ENCODE measurements at regions not wholly inside any gene's neighbourhood (a gene's known extent, or its start where the extent isn't known, plus 50 kb on each side); places are given as distances from the start of the nearest gene placed in this dataset.

- no peak for TF ChIP-seq TEAD4 (CRISPR knock-in tag; IDR thresholded peaks at IDR 0.05)
- TF ChIP-seq ZNF396 (CRISPR knock-in tag; IDR thresholded peaks at IDR 0.05; ENCODE audit: borderline replicate concordance) = no peak
- no peak overlapping the region for H3K4me3 Mint-ChIP-seq
- H3K4me1 Mint-ChIP-seq = no peaks in the 10 kb centered on the region
- ATAC-seq (no peak), DNase-seq (ENCODE audit: low spot score) (no peak)
- H3K27me3 Mint-ChIP-seq (ENCODE audit: low read depth) = no peaks in the 10 kb centered on the region
- peaks cover 34% of the 10 kb centered on the region for H3K9me3 Mint-ChIP-seq
- CTCF ChIA-PET = no interaction called here
- POLR2A ChIA-PET = no interaction called here
- no peak overlapping the region for H3K27ac Mint-ChIP-seq
- peaks cover 17% of the 10 kb centered on the region for H3K36me3 Mint-ChIP-seq
Observed at GRCh38 chr12:61487728-61488127, 772.5 kb upstream of the USP15 start.

DNA sequence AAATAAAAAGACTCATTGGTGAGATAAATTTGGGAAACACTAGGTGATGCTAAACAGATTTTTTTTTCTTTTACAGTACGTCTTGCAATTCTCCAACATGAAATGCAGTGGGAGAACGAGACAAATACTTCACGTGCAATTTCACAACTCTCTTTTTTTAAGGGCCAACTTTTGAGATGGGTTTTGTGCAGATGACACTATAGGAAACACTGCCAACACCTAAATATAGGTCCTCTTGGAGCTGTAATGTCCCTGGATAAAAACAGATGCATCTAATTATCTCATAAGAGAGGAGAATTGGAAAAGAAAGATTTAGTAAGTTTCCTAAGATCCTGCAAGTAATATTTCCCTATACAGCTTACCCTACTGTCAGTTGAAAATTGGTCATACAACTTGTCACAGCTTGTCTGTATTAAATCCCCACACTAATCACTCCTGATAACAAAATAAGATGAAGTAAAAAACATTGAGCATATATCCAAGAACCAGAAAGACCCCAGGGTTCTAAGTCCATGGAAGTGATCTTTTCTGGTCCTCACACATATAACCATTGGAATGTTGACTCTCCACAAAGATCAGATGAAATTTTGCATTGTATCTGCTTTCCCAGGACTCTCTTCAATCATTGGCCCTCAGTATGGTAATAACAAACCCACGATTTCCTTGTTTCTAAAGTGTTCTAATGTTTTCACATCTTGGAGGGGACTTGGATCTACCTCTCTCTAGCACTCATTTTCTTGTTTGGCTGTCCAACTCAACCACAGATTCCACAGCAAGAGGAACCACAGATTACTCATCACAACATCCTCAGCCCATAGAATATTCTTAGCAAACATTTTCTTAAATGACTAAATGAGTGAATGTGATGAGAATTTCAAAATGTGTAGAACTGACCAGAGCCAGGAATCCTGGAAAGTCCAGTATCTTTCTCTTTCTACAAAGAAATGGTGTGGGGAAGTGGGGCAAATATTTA, 769.4 kb upstream of the USP15 start:
- ATAC-seq (no peak), DNase-seq (ENCODE audit: low spot score) (no peak)
- Mint-ChIP-seq H3K27me3 (ENCODE audit: low read depth) (no peaks in the 10 kb centered on the region), H3K9me3 (peaks cover 5% of the 10 kb centered on the region), H3K27ac (no peak overlapping the region), H3K4me3 (no peak overlapping the region), H3K4me1 (no peaks in the 10 kb centered on the region), H3K36me3 (no peaks in the 10 kb centered on the region)
- TF ChIP-seq ZNF263 (CRISPR knock-in tag; IDR thresholded peaks at IDR 0.05; ENCODE audit: low read depth) (no peak), FOXJ3 (CRISPR knock-in tag; IDR thresholded peaks at IDR 0.05; ENCODE audit: borderline replicate concordance) (no peak), FOXP1 (CRISPR knock-in tag; IDR thresholded peaks at IDR 0.05; ENCODE audit: borderline replicate concordance) (no peak), NFE2L1 (CRISPR knock-in tag; IDR thresholded peaks at IDR 0.05) (no peak), TEAD4 (CRISPR knock-in tag; IDR thresholded peaks at IDR 0.05) (no peak), ESRRA (CRISPR knock-in tag; IDR thresholded peaks at IDR 0.05; ENCODE audit: borderline replicate concordance) (no peak), ZNF423 (CRISPR knock-in tag; IDR thresholded peaks at IDR 0.05) (no peak), ZNF121 (CRISPR knock-in tag; IDR thresholded peaks at IDR 0.05) (no peak), SOX15 (CRISPR knock-in tag; IDR thresholded peaks at IDR 0.05) (no peak), AFF4 (CRISPR knock-in tag; IDR thresholded peaks at IDR 0.05; ENCODE audit: borderline replicate concordance) (no peak), PRRX2 (CRISPR knock-in tag; IDR thresholded peaks at IDR 0.05) (no peak)
- TF ChIP-seq, protein P1, sequence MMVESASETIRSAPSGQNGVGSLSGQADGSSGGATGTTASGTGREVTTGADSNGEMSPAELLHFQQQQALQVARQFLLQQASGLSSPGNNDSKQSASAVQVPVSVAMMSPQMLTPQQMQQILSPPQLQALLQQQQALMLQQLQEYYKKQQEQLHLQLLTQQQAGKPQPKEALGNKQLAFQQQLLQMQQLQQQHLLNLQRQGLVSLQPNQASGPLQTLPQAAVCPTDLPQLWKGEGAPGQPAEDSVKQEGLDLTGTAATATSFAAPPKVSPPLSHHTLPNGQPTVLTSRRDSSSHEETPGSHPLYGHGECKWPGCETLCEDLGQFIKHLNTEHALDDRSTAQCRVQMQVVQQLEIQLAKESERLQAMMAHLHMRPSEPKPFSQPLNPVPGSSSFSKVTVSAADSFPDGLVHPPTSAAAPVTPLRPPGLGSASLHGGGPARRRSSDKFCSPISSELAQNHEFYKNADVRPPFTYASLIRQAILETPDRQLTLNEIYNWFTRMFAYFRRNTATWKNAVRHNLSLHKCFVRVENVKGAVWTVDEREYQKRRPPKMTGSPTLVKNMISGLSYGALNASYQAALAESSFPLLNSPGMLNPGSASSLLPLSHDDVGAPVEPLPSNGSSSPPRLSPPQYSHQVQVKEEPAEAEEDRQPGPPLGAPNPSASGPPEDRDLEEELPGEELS (CRISPR knock-in tag; IDR thresholded peaks at IDR 0.05) = no peak
- TF ChIP-seq, protein P2, sequence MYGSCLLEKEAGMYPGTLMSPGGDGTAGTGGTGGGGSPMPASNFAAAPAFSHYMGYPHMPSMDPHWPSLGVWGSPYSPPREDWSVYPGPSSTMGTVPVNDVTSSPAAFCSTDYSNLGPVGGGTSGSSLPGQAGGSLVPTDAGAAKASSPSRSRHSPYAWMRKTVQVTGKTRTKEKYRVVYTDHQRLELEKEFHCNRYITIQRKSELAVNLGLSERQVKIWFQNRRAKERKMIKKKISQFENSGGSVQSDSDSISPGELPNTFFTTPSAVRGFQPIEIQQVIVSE (CRISPR knock-in tag; IDR thresholded peaks at IDR 0.05; ENCODE audit: borderline replicate concordance) = no peak
- ChIA-PET POLR2A (no interaction called here), CTCF (no interaction called here)

DNA sequence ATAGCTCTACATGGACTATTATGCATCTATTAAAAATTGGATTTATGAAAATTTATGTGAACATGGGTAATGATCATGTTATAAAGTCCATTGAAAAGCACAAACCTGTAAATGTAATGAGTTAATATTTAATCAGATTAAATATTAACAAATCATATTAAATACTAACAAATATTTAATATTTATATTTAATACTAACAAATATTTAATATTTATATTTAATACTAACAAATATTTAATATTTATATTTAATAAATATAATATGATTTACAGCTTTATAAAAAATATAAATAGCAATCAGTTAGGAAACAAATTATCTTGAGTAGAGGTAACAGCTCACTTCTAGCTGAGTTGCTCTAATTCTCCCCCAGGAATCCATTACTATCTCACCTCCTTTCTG, 758.0 kb upstream of the USP15 start:
- TF ChIP-seq ATF6 (CRISPR knock-in tag; IDR thresholded peaks at IDR 0.05) = no peak
- TF ChIP-seq HMGA2 (CRISPR knock-in tag; IDR thresholded peaks at IDR 0.05) = peak; percentile 97
- H3K27me3 Mint-ChIP-seq (ENCODE audit: low read depth) = no peaks in the 10 kb centered on the region; the same call in none of the 2 replicates
- ATAC-seq (no peak), DNase-seq (ENCODE audit: low spot score) (no peak)
- H3K9me3 Mint-ChIP-seq = peaks cover 20% of the 10 kb centered on the region
- H3K4me3 Mint-ChIP-seq = no peak overlapping the region
- peaks cover 20% of the 10 kb centered on the region for H3K36me3 Mint-ChIP-seq
- no peak overlapping the region for H3K27ac Mint-ChIP-seq
- ChIA-PET POLR2A (no interaction called here), CTCF (no interaction called here)
- peaks cover 49% of the 10 kb centered on the region for H3K4me1 Mint-ChIP-seq
